GM12865 (cell line): ENCODE measurements at regions not wholly inside any gene's neighbourhood (a gene's known extent, or its start where the extent isn't known, plus 50 kb on each side); places are given as distances from the start of the nearest gene placed in this dataset.

Source experiments
- DNase-seq: peaks from one replicate; pipeline ENCODE4 v3.0.0; 2010; ENCODE audit warnings: low read depth
- H3K4me3 ChIP-seq: 2 replicates; pipeline ENCODE4 v1.5.1; 2011; ENCODE audit warnings: mild to moderate bottlenecking, low read depth, low read length, control low read depth
- TF ChIP-seq, protein P1 (sequence below): IDR thresholded peaks from 2 replicates; pipeline ENCODE4 v1.5.1; 2011; ENCODE audit warnings: low read length, control low read depth, low read depth, inconsistent platforms; ENCODE audit not compliant: insufficient read depth; ENCODE audit errors: missing control alignments

DNA sequence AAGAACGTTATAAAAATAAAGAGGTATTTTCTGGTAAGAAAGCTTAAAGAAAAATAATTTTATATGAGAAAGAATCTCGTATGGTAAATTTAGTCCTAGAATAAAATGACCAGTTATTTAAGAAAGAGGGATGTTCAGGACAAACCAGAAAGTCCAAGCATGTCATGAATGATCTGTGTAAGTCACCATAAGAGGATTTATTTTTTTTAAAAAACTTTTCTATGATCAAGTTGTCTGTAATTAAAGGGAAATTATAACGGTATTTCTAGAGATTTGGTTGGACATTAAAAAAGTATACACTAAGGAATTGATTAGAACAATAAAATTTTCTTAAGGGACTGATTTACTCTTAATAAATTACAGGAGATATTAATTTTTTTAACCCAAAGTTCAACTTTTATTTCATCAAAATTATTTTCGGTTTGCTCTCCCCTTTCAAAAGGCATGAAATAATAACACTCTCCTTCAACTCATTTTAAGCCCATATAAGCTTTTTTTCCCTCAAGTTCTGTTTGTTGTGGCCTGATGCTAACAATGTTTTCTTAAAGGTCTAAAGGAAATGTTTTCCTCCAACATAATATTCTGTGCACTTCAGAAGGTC is 49.9 kb upstream of the CPSF6 start:
- TF ChIP-seq, protein P1, sequence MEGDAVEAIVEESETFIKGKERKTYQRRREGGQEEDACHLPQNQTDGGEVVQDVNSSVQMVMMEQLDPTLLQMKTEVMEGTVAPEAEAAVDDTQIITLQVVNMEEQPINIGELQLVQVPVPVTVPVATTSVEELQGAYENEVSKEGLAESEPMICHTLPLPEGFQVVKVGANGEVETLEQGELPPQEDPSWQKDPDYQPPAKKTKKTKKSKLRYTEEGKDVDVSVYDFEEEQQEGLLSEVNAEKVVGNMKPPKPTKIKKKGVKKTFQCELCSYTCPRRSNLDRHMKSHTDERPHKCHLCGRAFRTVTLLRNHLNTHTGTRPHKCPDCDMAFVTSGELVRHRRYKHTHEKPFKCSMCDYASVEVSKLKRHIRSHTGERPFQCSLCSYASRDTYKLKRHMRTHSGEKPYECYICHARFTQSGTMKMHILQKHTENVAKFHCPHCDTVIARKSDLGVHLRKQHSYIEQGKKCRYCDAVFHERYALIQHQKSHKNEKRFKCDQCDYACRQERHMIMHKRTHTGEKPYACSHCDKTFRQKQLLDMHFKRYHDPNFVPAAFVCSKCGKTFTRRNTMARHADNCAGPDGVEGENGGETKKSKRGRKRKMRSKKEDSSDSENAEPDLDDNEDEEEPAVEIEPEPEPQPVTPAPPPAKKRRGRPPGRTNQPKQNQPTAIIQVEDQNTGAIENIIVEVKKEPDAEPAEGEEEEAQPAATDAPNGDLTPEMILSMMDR = no peak
- no peak for DNase-seq
- H3K4me3 ChIP-seq = no peak overlapping the region
